Fibroblast of lung (primary cell): ENCODE measurements at regions not wholly inside any gene's neighbourhood (a gene's known extent, or its start where the extent isn't known, plus 50 kb on each side); places are given as distances from the start of the nearest gene placed in this dataset.
A peak's percentile ranks its signal among the peaks of the same experiment; 100 is the strongest.

Experiments
- DNase-seq, 2 donors: peaks; one replicate each; pipeline versions ENCODE4 v3.0.0 to v3.0.0-alpha.2; 2010; ENCODE audit warnings: low read depth in 2 of 2
- H2AFZ ChIP-seq: 2 replicates; pipeline ENCODE4 v1.5.1; 2012; ENCODE audit warnings: low read length, control low read depth, inconsistent platforms
- H3K27ac ChIP-seq: 2 replicates; pipeline ENCODE4 v1.5.1; 2011; ENCODE audit warnings: low read length, control low read depth; ENCODE audit not compliant: insufficient read depth
- H3K27me3 ChIP-seq: 2 replicates; pipeline ENCODE4 v1.5.1; 2011; ENCODE audit warnings: mild to moderate bottlenecking, low read length; ENCODE audit not compliant: control insufficient read depth, insufficient read depth
- H3K36me3 ChIP-seq: 2 replicates; pipeline ENCODE4 v1.5.1; 2011; ENCODE audit warnings: low read length; ENCODE audit not compliant: control insufficient read depth, insufficient read depth
- H3K4me1 ChIP-seq: 2 replicates; pipeline ENCODE4 v1.5.1; 2011; ENCODE audit warnings: low read length; ENCODE audit not compliant: control insufficient read depth, insufficient read depth; ENCODE audit errors: extremely low read depth
- H3K4me2 ChIP-seq: 2 replicates; pipeline ENCODE4 v1.5.1; 2011; ENCODE audit warnings: low read length, control low read depth; ENCODE audit not compliant: insufficient read depth; ENCODE audit errors: extremely low read depth
- H3K4me3 ChIP-seq, 4 experiments: fragments of 200-600 bp in 1 of 4; sonication (generic) in 1 of 4; replicated peaks in 1 of 4; 2 replicates each; pipeline ENCODE4 v1.5.1; 2011 to 2016; ENCODE audit warnings: low read length in 4 of 4, low read depth in 3 of 4, mild to moderate bottlenecking in 3 of 4, control low read depth in 2 of 4, inconsistent platforms in 1 of 4, mixed read lengths in 1 of 4; ENCODE audit not compliant: insufficient read depth in 1 of 4; ENCODE audit errors: control extremely low read depth in 1 of 4
- H3K79me2 ChIP-seq: 2 replicates; pipeline ENCODE4 v1.5.1; 2012; ENCODE audit warnings: mild to moderate bottlenecking, low read length, inconsistent platforms; ENCODE audit not compliant: control insufficient read depth, insufficient read depth
- H3K9ac ChIP-seq: 2 replicates; pipeline ENCODE4 v1.5.1; 2011; ENCODE audit warnings: mild to moderate bottlenecking, low read length, control low read depth; ENCODE audit not compliant: insufficient read depth
- H3K9me3 ChIP-seq: 2 replicates; pipeline ENCODE4 v1.5.1; 2012; ENCODE audit warnings: low read depth, low read length; ENCODE audit not compliant: control insufficient read depth, insufficient read depth
- H4K20me1 ChIP-seq: 2 replicates; pipeline ENCODE4 v1.5.1; 2011; ENCODE audit warnings: low read length; ENCODE audit not compliant: control insufficient read depth, insufficient read depth; ENCODE audit errors: extremely low read depth
- EZH2 ChIP-seq: IDR thresholded peaks from 2 replicates; pipeline ENCODE4 v1.5.1; 2012; ENCODE audit warnings: low read length, control low read depth, mild to moderate bottlenecking; ENCODE audit errors: missing control alignments
- TF ChIP-seq, protein P1 (sequence below), 2 donors: IDR thresholded peaks in 1 of 2; conservative IDR thresholded peaks in 1 of 2; 1 replicate in 1 of 2; 2 replicates in 1 of 2; pipeline ENCODE4 v1.5.1; 2011 to 2012; ENCODE audit warnings: low read length in 2 of 2, control low read depth in 1 of 2, inconsistent platforms in 1 of 2, low read depth in 1 of 2, mild to moderate bottlenecking in 1 of 2

DNA sequence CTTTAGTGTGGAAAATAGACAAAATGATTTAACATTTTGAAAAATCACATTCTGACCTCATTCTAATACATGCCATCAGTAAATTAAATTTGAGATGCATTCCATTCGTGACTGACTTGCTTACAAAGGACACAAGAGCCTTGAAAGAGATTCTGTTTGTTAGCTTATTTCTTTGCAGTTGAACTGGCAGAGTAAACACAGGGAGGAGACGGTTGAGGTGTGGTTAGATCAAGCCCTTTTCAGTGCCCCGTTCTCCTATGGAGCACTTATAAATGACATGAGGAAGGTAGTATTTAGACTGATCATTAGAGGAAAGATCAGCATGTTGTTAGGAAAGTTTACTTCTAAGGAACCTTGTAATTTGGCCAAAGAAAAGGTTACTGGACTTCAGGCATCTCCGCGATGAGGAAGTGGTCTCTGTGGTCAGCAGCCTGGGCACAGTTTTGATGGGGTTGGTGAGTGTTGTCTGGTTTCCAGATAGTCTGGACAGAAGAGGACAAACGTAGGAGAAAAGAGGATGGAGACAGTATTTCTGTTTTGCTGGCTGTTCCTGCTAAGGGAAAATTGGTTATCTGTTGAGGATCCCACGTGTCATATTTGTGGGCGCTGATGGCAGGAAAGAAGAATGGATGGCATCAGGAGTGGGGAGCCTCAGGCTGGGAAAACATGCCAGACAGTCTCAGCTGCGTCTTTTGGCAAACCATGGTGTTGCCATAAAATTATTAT lies 328.9 kb upstream of the TBL1XR1 start:
- Histone ChIP-seq H3K36me3 (no peaks in the 10 kb centered on the region), H2AFZ (no peak overlapping the region), H3K4me2 (no peak overlapping the region), H3K9me3 (no peaks in the 10 kb centered on the region), H4K20me1 (no peaks in the 10 kb centered on the region), H3K79me2 (no peaks in the 10 kb centered on the region), H3K27ac (no peak overlapping the region), H3K9ac (no peak overlapping the region), H3K27me3 (no peaks in the 10 kb centered on the region), H3K4me3 (no peak overlapping the region), H3K4me1 (no peaks in the 10 kb centered on the region)
- TF ChIP-seq EZH2, result no peak
- TF ChIP-seq, protein P1, sequence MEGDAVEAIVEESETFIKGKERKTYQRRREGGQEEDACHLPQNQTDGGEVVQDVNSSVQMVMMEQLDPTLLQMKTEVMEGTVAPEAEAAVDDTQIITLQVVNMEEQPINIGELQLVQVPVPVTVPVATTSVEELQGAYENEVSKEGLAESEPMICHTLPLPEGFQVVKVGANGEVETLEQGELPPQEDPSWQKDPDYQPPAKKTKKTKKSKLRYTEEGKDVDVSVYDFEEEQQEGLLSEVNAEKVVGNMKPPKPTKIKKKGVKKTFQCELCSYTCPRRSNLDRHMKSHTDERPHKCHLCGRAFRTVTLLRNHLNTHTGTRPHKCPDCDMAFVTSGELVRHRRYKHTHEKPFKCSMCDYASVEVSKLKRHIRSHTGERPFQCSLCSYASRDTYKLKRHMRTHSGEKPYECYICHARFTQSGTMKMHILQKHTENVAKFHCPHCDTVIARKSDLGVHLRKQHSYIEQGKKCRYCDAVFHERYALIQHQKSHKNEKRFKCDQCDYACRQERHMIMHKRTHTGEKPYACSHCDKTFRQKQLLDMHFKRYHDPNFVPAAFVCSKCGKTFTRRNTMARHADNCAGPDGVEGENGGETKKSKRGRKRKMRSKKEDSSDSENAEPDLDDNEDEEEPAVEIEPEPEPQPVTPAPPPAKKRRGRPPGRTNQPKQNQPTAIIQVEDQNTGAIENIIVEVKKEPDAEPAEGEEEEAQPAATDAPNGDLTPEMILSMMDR (conservative IDR thresholded peaks at IDR 0.05 in 1 of 2, IDR thresholded peaks at IDR 0.05 in 1 of 2; ENCODE audit: low read depth in 1 of 2, low read length in 2 of 2), result no peak
- peak in 1 of 2 donors; percentile 99 for DNase-seq

DNA sequence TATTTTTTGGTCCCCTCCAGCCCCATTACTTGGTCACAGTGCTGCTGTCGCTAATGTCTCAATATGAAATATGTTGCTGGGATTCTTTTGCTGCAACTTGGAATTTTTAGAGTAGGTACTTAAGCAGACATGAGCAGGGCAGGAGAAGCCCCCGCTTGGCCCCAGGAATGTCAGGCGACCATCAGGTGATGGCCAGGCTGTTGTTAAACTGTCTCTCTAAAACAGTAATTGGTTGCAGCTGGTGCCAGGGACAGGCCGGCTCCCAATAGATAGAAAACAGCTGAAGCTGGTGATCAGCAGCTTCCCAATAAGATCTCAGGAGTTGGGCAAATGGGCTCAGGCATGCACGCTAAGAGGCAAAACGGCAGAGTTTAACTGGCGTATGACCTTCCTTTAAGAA lies 329.9 kb upstream of the TBL1XR1 start:
- no peak for DNase-seq
- Histone ChIP-seq H3K4me3 (no peak overlapping the region), H3K4me1 (no peaks in the 10 kb centered on the region), H3K27ac (no peak overlapping the region), H4K20me1 (no peaks in the 10 kb centered on the region), H3K4me2 (no peak overlapping the region), H3K27me3 (no peaks in the 10 kb centered on the region), H3K36me3 (no peaks in the 10 kb centered on the region), H3K9ac (no peak overlapping the region), H3K9me3 (no peaks in the 10 kb centered on the region), H3K79me2 (no peaks in the 10 kb centered on the region), H2AFZ (no peak overlapping the region)
- no peak for TF ChIP-seq EZH2
- TF ChIP-seq, protein P1 (conservative IDR thresholded peaks at IDR 0.05 in 1 of 2, IDR thresholded peaks at IDR 0.05 in 1 of 2; ENCODE audit: low read depth in 1 of 2, low read length in 2 of 2), result no peak

DNA sequence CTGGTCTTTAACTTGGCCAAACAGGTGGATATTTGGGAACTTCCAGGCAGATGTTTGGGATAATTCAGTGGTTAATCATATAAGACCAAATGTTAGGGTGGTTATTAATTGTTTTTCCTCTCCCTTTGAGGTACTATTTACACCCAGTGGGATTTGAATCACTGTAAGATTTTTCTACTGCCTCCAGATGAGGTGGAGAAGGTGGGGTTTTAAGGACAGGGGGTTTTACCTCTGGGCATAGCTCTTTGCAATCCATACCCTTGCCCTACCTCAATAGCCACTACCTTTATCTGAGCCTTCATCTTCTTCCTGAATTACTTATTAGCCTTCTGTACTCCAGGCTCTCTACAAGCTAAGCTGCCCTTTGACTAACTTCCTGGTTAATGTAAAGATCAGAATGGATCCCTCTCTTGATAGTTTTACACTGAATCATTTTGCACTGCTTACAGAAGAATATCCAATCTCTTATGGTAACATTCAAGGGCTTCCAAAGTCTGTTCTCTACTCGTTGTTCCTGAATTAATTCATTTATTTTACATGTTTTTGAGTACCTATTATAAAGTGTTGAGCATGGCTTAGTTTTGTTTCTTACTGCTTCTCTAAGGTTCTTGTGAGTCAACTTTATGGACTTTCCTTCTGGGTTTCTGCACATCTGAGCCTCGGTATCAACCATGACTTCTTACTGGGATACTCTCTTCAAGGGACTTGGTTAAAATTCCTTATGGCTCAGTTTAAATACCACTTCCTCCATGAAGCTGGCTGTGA lies 331.2 kb upstream of the TBL1XR1 start:
- no peak overlapping the region for H3K4me3 ChIP-seq
- no peaks in the 10 kb centered on the region for H3K9me3 ChIP-seq
- H3K4me2 ChIP-seq, result no peak overlapping the region
- H3K27me3 ChIP-seq, result no peaks in the 10 kb centered on the region
- no peak overlapping the region for H3K9ac ChIP-seq
- H3K27ac ChIP-seq, result no peak overlapping the region
- H3K4me1 ChIP-seq, result no peaks in the 10 kb centered on the region
- TF ChIP-seq EZH2, result no peak
- TF ChIP-seq, protein P1 (conservative IDR thresholded peaks at IDR 0.05 in 1 of 2, IDR thresholded peaks at IDR 0.05 in 1 of 2; ENCODE audit: low read depth in 1 of 2, low read length in 2 of 2), result no peak
- no peaks in the 10 kb centered on the region for H3K79me2 ChIP-seq
- no peaks in the 10 kb centered on the region for H4K20me1 ChIP-seq
- DNase-seq, result peak in 1 of 2 donors; percentile 55
- H2AFZ ChIP-seq, result no peak overlapping the region
- no peaks in the 10 kb centered on the region for H3K36me3 ChIP-seq
